Muscle of arm (tissue), 1 donor: ENCODE measurements at regions not wholly inside any gene's neighbourhood (a gene's known extent, or its start where the extent isn't known, plus 50 kb on each side); places are given as distances from the start of the nearest gene placed in this dataset.
"Not testable (repeated sequence)": the region's sequence is repeated elsewhere in the genome, so short reads cannot be mapped to it uniquely, and the experiment has no call there.

Experiments
- DNase-seq: peaks from one replicate; pipeline ENCODE4 v3.0.0-alpha.2; 2013

DNA sequence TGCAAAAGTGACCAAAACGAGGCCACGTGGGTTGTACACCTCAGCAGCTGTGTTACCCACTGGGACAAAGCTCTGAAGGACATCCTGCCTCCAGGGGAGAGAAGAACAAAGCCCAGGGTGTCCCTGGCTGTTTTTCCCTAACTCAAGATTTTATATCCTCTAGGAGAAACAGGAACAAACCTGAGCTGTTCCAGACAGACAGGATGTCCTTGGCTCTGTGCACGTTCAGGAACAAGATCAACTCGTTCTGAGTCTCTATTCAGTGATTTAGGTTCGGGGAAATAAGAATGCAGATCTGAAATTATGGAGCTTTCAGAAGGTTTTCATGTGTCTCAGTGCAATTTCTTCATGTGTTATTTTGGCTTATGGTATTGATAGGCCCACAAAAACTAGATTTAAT is 465.3 kb downstream of the TMEM121 start:
- not testable (repeated sequence) for DNase-seq

DNA sequence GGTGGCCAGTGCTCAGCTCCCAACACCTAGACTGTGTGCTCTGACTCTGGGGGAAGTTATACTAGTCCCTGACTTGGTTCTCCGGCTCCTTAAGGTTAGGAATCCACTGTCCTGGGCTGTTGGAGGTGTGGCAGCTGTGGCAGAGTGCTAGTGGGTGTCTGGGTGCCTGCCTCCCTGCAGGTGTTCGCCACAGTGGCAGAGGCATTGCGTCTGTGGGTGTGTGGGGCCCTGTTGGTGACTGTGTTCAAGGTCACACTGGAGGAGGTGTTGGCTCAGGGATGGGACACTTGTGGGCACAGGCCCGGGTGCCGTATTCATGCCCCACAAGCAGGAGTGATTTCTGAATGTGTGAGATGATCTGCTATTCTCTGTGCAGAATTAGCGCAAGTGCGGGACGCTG is 467.4 kb downstream of the TMEM121 start:
- DNase-seq = no peak

DNA sequence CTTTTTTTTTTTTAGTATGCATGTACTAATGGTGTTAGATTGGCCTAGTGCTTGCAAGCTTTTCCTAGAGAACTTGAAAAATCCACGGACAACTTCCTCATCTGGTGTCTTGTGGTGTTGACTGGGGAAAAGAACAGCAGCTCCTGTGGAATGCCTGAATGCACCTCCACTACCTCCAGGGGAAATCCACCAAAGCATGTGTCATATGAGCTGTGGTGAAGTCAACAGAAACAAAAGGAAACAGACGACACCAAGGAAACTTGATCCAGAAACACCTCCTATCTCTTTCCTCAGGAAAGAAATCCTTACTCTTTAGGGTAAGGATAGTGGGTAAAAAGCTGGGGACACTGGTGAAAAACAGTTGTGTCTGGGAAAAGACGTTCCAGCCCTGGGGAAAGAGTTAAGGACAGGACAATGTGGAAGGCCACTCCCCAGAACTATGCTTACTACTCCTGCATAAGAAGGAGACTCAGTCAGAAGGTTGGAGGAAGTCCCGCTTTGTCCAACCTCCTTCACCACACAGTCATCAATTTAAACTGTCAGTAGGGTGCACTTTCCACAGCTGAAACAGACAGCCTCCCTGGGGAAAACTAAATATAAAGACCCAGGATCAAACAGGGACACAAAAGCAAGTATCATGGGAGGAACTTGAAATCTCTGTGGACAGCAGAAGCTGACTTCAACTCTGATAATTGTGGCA is 468.8 kb downstream of the TMEM121 start:
- not testable (repeated sequence) for DNase-seq

DNA sequence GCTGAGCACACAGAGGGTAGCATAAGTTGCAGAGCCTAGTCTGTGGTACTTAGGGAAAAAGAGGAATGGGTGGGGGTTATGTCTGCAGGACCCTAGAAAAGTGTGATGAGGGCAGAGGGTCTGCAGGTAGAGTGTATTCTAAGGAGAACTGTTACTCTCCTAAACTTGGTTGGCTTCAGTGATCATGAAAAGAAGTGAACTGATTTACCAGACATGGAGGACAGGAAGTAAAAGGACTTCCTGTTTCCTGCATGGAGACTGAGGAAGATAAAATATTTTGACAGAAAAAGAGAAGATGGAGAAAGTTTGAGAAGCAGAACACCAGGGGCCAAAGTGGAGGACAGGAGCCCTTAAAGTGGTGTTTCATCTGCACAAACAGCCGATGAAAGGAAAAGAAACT is 472.2 kb downstream of the TMEM121 start:
- DNase-seq = not testable (repeated sequence)

DNA sequence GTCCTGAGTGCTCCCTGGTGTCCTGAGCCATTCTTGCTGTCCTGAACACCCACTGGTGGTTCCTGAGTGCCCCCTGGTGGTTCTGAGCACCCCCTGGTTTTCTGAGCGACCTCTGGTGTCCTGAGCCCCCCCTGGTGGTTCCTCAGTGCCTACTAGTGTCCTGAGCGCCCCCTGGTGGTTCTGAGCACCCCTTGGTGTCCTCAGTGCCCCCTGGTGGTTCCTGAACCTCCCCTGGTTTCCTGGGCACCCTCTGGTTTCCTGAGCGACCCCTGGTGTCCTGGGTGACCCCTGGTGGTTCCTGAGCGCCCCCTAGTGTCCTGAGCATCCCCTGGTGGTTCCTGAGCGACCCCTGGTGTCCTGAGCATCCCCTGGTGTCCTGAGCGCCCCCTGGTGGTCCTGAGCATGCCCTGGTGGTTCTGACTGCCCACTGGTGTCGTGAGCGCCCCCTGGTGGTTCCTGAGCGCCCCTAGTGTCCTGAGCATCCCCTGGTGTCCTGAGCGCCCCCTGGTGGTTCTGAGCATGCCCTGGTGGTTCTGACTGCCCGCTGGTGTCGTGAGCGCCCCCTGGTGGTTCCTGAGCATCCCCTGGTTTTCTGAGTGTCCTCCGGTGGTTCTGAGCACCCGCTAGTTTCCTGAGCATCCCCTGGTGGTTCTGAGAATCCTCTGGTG is 473.1 kb downstream of the TMEM121 start:
- no peak for DNase-seq

DNA sequence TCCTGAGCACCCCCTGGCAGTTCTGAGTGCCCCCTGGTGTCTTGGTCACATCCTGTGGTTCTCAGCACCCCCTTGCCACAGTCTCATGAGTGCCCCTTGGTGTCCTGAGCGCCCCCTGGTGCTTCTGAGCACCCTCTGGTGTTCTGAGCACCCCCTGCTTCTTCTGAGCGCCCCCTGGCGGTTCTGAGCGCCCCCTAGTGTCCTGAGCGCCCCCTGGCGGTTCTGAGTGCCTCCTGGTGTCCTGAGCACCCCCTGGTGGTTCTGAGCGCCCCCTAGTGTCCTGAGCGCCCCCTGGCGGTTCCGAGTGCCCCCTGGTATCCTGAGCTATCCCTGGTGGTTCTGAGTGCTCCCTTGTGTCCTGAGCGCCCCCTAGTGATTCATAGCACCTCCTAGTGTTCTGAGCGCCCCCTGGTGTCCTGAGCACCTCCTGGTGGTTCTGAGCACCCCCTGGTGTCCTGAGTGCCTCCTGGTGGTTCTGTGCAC is 473.7 kb downstream of the TMEM121 start:
- DNase-seq = not testable (repeated sequence)

DNA sequence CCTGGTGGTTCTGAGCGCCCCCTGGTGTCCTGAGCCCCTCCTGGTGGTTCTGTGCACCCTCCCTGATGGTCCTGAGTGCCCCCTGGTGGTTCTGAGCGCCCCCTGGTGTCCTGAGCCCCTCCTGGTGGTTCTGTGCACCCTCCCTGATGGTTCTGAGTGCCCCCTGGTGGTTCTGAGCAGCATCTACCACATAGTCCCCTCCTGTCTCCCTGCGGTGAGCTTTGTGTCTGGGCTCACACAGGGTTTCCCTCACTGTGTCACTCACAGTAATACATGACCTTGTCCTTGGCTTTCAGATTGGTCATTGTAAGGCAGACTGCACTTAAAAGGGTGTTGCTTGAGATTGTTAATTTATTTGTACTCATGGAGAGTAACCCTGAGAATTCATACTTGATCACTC is 474.9 kb downstream of the TMEM121 start:
- not testable (repeated sequence) for DNase-seq

DNA sequence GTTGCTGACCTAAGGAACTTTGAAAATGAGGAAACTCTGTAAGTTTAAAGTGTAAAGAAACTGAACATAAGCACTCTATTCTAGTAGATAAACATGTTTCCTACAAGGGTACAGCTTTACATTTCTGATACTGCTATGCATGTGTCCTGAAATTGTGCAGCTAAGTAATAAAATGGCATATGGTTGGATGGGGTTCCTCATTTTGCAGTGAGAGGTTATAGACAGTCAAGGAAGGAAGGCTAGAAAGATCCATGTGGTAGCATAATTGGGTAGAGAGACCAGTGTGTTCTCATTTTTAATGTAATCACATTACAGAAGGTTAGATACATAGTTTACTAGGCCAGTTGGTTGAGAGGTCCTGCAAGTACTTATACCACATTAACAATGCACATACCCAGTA is 477.0 kb downstream of the TMEM121 start:
- DNase-seq = no peak

DNA sequence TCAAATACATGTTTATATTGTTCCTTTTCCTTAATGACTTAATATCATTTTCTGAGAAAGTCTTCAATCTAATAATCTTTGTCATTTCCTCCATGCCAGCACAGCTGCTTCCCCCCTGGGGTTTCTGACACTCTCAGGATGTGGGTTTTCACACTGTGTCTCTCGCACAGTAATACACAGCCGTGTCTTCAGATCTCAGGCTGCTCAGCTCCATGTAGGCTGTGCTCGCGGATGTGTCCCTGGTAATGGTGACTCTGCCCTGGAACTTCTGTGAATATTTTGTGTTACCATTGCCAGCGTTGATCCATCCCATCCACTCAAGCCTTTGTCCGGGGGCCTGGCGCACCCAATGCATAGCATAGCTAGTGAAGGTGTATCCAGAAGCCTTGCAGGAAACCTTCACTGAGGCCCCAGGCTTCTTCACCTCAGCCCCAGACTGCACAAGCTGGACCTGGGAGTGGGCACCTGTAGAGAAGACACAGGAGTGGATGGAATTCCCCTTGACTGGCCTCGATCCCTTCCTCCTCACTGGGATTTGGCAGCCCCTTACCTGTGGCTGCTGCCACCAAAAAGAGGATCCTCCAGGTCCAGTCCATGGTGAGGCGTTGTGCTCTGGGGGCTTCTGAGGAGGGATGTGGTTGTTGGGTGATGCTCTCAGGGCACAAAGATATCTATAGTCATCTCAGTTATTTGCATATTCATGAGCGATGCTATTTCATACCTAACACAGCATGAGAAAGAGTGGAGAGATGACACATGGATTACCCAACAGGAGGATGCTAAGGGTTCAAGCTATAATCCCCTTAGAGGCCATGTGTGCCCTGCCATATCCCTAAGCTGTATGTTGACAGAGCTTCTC is 478.8 kb downstream of the TMEM121 start:
- not testable (repeated sequence) for DNase-seq

DNA sequence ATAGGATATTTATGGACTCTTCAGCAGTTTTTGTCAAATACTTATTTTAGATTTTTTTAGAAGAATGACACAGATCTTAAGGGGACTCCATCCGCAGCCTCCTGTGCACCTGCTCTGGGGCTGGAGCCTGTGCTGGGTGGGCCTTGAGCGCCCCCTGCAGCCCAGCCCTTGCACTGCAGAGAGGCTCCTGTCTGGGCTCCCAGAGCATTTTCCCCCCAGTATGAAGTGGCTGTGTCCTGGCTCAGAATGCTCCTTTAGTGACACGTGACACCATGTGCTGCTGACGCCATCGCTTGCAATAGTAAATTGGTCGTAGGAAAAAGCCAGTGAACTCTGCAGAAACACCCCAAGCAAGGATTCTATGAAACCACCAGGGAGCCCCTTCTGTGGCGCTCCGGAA is 479.7 kb downstream of the TMEM121 start:
- DNase-seq = not testable (repeated sequence)

DNA sequence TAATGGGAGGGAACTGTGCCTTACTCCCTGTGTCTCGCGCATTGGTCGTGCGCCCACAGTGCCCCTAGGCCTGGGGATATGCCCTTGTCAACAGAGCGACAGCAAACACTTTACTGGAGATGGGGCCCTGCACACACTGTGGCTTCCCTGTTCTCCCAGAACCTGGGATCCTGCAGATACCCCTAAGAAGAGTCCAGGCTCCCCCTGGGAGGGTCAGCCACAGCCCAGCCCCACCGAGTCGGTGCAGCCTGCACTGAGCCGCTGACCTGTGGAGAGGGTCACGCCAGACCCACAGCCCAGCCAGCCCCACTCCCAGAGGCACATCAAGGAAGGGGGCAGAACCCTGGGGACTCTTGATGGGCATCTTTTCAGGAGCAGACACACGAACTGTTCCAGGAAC is 480.3 kb downstream of the TMEM121 start:
- DNase-seq = not testable (repeated sequence)

DNA sequence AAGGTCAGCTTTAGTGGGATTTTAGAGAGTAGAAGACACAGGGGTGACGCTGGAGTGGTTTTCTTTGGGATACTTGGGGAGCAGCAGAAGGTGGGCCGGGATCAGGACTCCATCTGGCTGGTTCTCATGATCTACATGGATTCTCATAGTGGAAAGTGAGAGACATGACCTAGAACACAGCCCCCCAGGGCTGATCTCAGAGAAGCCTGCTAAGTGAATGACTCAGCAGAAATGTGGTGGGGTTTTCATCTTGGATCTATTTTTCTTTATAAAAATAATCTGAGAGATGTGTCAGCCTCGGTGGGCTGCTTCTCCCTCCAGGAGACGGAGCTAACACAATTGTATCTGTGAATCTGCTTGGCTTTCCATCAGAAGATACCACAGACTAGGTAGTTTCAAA is 484.4 kb downstream of the TMEM121 start:
- DNase-seq = no peak

DNA sequence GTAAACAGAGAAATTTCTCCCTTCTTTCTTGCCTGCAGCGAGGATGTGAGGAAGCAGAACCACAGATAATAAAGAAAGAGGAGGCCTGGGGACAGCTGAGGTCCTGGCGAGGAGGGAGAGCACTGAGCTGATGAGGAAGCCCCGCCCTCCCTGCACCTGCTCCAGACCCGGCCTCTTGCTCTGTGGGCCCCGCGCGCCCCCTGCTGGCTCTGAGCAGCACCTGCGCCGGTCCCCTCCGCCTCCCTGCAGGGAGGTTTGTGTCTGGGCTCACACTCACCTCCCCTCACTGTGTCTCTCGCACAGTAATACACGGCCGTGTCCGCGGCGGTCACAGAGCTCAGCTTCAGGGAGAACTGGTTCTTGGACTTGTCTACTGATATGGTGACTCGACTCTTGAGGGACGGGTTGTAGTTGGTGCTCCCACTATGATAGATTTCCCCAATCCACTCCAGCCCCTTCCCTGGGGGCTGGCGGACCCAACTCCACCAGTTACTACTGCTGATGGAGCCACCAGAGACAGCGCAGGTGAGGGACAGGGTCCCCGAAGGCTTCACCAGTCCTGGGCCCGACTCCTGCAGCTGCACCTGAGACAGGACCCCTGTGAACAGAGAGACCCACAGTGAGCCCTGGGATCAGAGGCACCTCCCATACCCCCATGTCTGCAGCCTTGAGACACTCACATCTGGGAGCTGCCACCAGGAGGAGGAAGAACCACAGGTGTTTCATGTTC is 485.4 kb downstream of the TMEM121 start:
- peak; percentile 2 for DNase-seq

DNA sequence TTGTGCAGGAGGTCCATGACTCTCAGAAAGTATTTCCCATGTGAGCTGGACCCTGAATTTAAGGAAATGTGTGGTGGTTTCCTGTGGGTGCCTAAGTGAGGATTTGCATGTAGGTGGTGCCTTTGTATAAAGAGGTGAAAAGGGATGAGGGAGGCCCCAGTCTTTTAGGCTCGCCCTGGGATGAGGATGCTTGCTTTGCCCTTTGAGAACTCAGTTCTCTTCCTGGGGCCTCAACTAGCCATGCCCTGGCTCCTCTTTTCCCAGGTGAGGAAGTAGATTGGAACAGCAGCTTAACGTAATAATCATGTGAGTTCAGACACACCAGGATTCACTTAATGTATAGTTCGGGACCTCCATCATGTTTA is 486.0 kb downstream of the TMEM121 start:
- DNase-seq = not testable (repeated sequence)

DNA sequence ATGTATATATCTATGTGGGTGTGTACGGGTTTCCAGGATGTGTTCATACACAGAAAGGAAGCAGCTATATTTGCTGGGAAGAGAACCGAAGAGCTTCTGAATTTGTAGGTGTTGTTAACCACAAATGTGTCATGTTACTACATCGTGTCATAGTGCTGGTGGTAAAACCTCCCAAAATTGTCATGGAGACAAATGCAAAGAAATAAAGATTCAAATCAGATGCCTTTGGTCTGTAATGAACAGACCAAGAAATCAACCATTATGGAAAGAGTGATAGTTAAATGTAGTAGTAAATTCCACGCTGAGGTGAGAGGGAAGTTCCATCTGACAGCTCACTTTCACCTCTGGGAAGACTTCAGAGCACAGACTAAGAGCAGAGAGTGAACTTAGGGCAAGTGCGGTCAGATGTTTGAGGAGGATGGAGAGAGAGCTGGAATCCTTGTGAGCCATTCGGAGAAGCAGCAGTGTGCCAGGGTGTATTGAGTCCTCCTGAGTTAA is 487.5 kb downstream of the TMEM121 start:
- no peak for DNase-seq

DNA sequence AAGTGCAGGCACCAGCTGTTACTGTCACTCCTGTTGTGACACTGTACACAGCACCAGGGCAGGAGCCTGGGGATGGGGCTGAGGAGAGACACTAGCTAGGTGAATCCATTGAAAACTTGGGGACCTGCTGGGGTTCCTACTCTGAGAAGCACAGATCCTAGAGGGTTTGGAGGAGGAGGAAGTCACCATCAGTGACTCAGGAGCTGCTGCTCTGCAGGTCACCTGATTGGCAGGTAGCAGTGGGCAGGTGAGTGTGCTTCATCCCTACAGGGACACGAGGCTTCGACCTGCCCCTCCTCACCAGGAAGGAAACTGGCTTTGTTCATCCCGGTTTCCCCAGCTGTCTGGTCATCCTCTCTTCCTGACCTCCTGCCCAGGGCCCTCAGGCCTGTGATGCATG is 491.6 kb downstream of the TMEM121 start:
- DNase-seq = not testable (repeated sequence)

DNA sequence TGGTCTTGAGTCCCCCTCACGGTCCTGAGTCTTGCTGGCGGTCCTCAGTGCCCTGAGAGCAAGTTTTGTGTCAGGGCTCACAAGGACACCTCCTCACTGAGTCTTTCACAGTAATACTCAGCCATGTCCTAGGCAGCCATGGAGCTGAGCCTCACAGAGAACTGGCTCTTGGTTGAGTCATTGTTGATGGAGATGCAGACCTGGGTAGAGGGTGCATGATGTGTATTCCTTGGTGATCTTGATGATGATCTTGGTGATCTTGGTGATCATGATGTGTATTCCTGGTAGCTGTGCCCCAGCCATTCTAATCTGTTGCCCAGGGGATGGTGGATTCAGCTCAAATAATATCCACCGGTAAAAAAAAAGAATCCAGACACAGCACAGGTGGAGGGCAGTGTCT is 495.4 kb downstream of the TMEM121 start:
- DNase-seq = no peak

DNA sequence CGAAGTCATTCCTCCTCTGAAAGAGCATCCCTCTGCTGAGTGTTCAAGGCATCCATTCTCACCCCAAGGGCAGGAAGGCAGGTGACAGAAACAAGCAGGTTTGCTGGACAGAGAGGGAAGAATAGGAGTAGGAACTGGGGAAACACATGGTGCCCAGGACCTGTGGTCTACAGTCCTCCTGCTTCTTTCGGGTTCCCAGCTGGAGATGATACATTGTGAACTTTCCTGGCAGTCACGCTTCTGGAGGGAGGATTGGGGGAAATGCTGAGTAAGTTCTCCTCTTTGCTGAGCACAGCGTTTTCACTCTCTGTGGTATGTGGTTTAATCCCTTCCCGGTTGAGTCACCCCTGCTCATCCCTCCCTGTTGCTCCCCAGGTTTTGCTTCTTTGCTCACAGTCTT is 496.3 kb downstream of the TMEM121 start:
- DNase-seq = not testable (repeated sequence)

DNA sequence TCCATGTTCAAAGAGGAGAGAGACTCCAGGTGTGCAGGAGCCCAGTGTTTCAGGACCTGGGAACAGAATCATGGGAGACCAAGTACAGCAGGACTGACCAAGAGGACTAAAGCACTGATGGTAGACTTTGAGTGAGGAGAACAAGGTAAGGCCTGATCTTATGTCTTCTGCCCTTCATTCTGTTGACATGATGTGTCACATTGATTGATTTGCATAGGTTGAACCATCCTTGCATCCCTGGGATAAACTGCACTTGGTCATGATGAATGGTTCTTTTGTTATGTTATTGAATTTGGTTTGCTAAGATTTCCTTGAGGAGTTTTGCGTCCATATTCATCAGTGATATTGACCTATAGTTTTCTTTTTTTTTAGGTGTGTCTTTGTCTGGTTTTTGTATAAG is 497.0 kb downstream of the TMEM121 start:
- DNase-seq = no peak

DNA sequence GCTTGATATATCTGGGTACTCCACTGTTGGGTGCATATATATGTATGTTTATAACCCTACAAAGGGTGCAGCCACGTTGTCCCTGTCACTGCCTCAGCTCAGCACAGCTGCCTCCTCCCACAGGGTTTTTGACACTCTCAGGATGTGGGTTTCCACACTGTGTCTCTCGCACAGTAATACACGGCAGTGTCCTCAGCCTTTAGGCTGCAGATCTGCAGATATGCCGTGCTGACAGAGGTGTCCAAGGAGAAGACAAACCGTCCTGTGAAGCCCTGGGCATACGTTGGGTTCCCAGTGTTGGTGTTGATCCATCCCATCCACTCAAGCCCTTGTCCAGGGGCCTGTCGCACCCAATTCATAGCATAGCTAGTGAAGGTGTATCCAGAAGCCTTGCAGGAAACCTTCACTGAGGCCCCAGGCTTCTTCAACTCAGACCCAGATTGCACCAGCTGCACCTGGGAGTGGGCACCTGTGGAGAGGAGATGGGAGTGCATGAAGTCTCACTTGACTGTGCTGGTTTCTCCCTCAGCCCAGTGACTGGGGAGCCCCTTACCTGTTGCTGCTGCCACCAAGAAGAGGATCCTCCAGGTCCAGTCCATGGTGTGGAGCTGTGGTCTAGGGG is 498.7 kb downstream of the TMEM121 start:
- no peak for DNase-seq

DNA sequence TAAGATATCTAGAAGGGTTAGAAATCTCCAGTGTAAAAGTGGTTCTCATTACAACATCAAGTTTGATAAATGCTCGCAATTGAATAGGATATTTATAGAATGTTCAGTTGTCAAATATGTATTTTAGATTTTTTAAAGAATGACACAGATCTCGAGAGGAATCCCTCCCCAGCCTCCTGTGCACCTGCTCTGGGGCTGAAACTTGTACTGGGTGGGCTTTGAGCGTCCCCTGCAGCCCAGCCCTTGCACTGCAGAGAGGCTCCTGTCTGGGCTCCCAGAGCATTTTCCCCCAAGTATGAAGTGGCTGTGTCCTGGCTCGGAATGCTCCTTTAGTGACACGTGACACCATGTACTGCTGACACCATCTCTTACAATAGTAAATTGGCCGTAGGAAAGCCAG is 499.6 kb downstream of the TMEM121 start:
- no peak for DNase-seq
